ENCODE measurements at regions not wholly inside any gene's neighbourhood (a gene's known extent, or its start where the extent isn't known, plus 50 kb on each side); places are given as distances from the start of the nearest gene placed in this dataset.

DNA sequence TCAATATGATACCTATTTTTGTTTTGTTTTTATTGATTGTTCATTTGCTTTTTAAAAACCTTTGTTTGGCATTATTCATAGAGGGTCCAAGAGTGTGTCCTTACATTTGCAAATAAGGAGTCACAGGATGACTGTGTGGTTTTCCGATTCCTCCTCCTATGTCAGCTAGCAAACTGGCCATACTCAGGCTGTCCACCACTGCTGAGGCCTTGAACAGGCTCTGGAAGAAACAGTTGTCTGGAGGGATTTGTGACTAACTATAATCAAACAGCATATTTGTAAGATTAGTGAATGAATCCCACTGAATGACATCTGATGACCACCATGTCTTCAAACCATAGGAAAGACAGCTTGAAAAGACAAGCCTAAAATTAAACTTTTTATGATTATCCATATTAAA is 423.4 kb upstream of the ATP11B start:
- no peak for DNase-seq

DNA sequence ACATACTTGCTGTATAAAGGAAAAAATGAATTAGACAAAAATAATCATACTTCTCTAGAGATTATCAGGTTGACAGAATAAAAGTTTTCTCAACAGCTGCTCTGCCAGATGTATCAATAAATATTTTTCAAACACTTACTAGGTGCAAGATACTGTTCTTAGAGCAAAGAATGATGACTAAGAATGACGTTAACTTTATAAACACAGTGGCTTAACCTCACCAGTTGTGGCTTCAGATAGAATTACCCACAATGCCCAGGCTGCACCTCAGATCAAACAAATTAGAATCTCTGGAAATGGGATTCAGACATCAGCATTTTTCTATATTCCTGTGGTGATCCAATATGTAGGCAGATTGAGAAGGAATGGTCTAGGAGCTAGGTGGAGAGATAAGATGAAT is 422.4 kb upstream of the ATP11B start:
- DNase-seq, result no peak

DNA sequence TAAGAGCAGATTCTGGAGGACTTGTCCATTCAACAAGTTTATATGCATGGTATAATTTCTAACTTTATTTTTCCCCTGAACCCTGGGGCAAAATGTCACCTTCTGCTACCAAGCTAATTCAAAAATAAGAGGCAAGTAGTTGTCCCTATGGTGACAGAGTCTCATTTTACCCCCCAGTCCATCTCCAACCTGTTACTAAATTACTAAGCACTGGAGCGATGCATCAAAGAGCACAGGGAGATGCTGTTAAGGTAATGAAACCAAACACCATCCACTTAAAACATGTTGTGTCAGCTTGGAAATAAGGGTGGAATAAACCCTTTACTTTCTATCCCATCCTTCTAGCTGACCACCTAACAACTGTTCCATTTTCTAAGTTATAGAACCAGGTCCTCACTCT is 417.4 kb upstream of the ATP11B start:
- DNase-seq, result no peak

GRCh38 chr3:182382112-182382857 is 411.0 kb upstream of the ATP11B start:
- DNase-seq, result no peak

- no peak for DNase-seq
Measured at GRCh38 chr3:182384221-182384620, 409.1 kb upstream of the ATP11B start.

DNA sequence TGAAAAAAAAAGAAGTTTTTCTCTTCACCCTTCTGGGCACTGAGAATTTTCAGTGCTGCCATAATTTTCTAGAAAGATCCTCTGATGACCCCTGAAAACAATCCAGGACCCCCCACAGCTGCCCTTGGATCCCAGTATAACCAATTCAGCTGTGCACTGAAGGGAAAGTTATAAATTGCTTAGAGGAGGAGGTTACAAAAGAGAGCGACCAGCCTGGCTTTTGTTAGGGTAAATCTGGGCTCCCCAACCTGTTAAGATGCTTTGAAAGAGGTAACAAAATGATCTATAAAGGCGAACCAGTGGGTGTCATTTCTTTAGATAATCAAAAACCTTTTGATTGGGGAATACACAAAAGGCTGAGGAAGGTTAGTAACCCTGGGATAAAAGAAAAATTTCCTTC is 407.9 kb upstream of the ATP11B start:
- no peak for DNase-seq

DNA sequence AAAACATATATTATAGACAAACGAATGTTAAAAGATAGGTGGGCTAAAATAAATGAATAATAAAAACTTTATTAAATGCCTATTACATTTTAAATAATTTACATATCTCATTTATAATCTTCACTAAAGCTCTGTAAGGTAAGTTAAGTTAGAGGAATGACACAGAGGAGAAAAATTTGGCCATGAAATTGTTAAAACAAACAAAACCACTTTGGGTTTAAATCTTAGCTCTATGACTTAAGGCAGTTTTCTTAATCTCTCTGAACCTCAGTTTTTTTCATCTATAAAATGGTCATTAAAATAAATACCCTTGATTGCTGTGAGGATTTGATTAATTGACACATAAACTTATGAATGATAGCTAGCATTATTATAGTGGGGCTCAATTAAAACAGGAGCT is 404.8 kb upstream of the ATP11B start:
- DNase-seq, result no peak

DNA sequence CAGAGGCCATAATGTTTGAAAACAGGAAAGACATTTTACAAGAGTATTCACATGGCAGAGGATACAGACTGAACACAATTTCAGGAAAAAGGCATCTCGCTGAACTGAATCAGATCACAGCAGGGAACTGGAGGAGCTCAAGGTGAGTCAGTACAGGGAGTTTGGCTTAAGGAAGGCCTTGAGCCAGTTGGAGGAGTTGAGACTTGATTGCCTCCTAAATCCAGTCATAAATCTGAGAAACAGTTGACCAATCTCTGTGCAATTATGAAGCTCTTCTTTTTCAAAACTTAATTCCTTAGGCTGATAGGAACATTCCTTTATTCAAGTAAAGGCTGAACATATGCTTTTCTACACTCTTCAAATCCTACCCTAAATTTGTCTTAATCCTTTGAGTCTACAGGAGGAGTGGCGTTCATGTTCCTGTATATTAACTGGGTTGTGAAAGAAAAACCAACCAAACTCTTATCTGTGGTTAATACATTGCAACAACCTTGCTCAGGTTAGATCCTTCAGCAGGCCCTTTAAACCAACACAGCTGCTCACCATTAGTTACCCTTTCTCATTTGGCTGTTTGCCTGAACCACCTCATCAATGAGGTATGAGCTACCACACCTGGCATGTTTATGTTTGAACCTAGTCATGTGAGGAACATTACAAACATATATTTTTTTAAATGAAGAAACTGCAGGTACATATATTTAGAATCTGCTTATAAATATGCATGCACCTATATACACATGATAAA is 404.1 kb upstream of the ATP11B start:
- peak; percentile 98 for DNase-seq

DNA sequence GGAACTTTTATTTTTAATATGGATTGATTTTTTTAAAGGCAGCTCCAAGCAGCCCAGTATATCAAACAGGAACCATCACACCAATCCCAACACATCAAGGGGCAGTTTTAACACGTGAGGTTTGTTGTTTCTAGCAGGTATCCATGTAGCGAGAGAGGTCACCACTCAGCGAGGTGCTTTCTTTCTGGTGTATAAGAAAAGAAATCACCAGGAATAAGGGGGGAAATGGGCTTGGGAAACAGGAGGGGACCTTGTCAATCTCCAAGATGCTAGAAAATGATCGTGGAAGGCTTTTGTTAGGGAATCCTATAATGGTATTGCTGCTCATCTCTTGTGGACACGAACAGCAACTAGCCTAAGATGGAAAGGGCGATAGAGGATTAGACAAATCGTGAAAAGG is 402.9 kb upstream of the ATP11B start:
- DNase-seq, result no peak

DNA sequence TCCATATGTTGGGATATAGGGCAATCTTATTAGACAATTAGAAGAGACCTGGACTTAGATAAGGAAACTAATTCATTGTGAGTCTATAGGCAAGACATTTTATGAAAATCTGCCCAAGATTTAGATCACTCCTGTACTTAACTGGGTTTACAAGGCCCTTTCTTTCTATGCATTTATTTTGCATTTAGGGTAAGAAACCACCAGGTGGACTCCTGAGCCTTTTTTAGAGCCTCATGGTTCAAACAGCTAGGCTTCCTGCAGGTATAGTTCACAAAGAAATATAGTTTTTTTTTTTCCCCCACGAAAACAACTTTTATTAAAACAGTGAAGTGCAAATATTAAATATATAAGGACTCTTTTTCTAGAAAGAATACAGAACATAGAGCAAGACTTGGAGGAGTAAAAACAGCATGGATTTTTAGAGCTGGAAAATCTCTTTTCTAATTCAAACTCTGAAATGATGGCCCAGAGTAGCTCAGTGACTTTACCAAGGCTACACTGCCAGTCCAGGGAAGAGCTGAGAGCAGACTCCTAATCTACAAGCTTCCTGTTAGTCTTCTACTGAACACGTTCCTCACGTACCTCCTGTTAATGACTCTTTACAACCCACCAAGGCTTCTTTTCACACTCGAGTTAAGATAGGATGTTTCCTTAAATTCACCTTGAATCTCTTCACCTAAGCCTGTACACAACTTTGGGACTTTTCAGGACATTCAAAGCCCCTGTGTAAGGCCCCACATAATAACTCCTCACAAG is 400.9 kb upstream of the ATP11B start:
- no peak for DNase-seq

DNA sequence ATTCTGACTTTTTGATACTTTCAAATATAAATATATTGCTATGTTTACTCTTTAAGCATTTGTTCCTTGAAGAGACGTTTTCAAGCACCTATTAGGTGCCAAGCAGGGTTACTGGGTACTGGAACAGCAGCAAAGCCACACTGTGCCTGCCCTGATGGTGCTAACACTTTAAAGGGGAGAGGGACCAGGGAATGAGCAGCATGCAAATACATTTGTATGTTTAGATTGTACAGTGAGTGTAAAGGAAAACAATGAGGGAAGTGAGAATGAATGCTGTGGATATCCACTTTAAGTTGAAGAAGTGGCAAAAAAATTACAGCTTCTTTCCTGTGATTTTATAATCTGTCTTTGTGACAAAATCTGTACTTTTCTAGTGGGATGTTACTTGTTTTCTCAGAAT is 400.2 kb upstream of the ATP11B start:
- DNase-seq, result no peak

- peak; percentile 57 for DNase-seq
Measured at GRCh38 chr3:182393830-182394367, 399.4 kb upstream of the ATP11B start.

DNA sequence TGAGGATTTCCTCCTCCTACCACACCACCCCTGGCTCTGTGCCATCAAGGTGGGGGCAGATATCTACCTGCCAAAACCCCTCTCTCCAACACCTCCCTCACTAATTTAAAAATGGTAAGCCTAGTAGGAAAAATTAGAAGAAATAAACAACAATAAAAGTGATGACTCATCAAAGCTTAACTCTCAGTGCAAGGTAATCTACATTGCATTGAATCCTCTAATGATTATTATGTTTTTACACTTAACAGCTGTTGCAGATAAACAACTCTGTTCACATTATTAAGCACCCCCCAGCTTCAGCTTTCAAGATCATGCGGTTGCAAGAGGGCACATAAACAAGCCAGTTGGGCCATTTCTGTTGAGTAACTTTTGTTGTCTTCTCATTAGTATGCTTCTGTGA is 396.1 kb upstream of the ATP11B start:
- no peak for DNase-seq

DNA sequence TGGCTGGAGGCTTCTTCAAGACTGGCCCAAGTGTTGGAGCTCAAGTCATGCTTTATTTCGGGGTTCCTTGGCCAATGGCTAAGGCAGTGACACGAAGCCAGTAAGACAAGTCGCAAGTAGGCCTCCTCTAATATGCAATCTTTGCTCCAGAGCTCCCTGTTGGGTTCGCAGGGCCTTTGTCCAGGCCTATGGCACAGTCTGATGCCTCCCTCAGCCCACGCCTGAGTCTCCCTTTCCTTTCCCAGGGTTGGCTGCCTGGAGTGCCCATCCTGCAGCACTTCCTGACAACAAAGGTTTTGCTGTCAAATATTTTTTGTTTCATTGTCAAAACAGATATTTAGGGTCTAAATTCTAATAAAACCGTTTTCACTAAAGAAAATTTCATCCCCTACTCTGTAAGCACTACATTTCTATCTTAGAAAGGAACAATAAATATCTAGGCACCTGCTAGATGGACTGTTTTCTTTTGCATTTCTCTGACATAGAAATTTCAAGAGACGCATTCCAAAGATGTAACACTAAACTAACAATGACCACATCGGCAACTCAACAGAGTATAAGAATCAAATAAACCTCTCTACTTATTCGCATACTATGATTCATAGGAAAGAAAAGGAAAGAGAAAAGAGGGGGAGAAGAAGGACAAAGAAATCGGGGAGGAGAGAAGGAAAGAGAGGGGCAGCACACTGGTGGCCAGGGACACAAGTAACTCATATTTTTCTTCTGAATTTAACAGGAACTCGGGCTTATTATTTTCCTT is 393.1 kb upstream of the ATP11B start:
- no peak for DNase-seq

DNA sequence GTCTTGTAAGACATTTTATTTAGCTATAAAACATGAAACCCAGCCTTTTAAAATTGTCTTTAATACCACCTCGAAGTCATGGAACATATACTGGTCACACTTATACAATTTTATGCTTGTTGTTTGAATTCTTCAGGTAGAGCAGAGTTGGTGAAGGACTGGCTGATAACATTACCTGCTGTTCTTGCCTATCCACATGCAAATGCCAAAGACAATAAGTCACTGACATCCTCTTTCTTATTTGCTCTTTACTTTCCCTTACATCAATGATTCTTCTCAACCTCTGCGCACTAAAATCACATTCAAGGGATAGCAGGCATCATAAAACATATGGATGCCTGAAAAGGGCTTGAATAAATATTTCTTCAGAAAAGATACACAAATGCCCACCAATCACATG is 392.5 kb upstream of the ATP11B start:
- no peak for DNase-seq

GRCh38 chr3:182404031-182404430 is 389.3 kb upstream of the ATP11B start:
- DNase-seq, result no peak

DNA sequence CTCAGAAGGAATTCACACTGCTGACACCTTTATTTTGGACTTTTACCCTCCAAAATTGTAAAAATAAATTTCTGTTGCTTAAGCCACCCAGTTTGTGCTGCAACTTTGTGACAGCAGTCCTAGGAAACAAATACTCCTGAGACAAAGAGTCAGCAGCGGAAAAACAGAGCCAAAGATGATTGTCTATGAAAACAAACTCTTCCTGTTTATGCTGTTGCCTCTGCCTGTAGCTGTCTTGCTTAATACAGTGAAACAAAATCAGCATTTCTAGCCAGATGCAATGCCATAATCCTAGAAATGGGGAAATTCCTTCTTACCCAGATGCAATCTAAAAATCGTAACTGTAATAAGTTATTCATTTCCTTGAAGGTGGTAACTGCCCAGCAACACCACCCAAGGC is 387.5 kb upstream of the ATP11B start:
- no peak for DNase-seq

DNA sequence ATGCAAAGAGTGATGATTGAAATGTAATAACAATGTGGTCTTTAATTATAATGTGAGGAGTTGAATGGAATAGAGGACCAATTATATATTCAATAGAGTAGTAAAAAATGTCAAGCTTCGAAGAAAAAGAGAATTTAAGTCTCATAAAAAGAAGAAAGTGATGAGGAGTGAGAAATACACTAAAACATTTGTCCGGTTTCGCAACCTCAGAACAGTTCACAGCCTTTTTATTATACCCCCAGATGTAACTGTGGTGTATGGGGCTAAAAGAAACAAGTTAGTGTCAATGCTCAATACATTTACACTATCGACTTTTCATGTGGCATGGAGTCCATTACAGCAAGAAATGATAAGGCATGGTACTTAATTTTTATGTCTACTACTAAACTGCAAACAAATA is 386.5 kb upstream of the ATP11B start:
- DNase-seq, result no peak

DNA sequence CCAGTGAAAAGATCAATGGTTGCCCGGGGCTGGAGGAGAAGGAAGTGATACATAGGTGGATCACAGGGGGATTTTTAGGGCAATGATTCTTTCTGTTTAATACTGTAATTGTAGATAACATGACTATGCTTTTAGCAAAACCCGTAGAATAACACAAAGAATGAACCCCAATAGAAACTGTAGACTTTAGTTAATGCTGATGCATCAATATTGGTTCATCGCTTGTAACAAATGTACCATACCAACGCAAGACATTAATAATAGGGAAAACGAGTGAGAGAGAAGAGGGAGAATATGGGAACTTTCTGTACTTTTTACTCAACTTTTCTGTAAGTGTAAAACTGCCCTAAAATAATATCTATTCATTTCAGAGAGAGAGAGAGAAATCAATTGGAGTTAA is 383.3 kb upstream of the ATP11B start:
- no peak for DNase-seq

- no peak for DNase-seq
Measured at GRCh38 chr3:182412066-182412465, 381.2 kb upstream of the ATP11B start.

DNA sequence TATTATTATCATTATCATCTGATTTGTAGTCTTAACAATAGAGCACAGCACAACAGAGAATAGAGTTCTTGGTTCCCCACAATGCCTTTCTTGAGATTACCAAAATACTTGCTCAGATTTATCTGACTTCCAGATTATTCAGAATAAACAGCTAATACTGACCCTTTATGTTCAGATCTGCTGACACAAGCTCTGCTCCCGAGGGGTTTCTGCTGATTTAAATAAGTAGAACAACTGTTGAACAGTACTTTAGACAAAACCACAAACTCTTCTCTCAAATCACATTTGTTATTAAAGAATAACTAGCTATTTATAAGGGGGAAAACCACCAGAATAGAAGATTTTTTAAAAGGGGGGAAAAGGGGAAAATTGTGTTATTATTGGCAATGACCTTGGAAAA is 380.2 kb upstream of the ATP11B start:
- DNase-seq, result no peak

DNA sequence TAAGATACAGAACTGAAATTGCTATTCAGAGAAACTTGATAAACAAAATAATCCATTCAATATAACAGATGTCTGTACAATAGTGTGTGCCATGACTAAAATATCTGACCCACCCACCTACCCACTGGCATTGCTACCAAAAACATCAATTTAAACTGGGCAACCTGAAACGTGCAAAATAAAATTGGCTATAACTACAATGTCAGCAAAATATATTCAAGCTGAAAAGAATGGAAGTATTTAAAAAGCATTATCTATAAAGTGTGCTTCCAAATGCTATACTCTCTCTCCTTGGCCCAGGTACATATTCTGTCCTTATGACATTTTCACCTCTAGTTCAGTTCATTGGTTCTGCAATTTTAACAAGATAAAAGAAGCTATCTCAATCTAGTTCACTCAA is 379.6 kb upstream of the ATP11B start:
- no peak for DNase-seq

DNA sequence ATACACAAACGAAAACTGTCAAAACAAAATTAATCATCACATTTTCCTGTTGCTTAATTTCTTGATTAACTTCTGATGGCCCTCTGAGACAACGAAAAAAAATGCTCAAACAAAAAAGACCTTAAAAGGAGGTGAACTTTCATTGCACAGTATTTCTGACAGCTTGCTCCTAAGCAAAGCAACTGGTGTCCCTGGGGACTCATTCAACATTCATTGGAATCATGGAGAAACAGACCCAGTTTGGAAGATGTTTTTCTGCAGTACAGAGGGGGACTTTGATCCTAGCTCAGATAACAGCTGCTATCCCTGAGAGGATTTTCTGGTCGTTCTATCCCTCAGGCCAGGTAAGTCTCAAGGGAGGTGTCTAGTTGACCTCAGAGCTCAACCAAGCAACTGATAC is 378.7 kb upstream of the ATP11B start:
- DNase-seq, result no peak

Measured in NCI-H1105 treated with DMSO at 0.1 percent for 48 hours (cell line).